ENCODE measurements at regions not wholly inside any gene's neighbourhood (a gene's known extent, or its start where the extent isn't known, plus 50 kb on each side); places are given as distances from the start of the nearest gene placed in this dataset.

GRCh38 chr6:84409911-84410310 is 182.5 kb upstream of the CEP162 start:
- no peak overlapping the region for H3K4me3 ChIP-seq
- 75 to 83% (median 79%) methylated on average over 1 of the region's 1 CpG for WGBS, 5 donors
- H3K27me3 ChIP-seq: no peaks in the 10 kb centered on the region
- H3K27ac ChIP-seq: no peak overlapping the region
- TF ChIP-seq EP300 (IDR thresholded peaks at IDR 0.05) (no peak), CTCF (IDR thresholded peaks at IDR 0.05) (no peak), POLR2A (IDR thresholded peaks at IDR 0.05) (no peak), POLR2AphosphoS5 (IDR thresholded peaks at IDR 0.05) (no peak)
- intact Hi-C loops (cut with DNase I; ENCODE audit: low total_unique reads): no loop called here
- DNase-seq: no peak
- no peaks in the 10 kb centered on the region for H3K9me3 ChIP-seq
- no peaks in the 10 kb centered on the region for H3K4me1 ChIP-seq
- H3K36me3 ChIP-seq: no peaks in the 10 kb centered on the region

- H3K27ac ChIP-seq: no peak overlapping the region
- H3K36me3 ChIP-seq: no peaks in the 10 kb centered on the region
- DNase-seq: no peak
- no peaks in the 10 kb centered on the region for H3K9me3 ChIP-seq
- H3K27me3 ChIP-seq: no peaks in the 10 kb centered on the region
- intact Hi-C loops (cut with DNase I; ENCODE audit: low total_unique reads): no loop called here
- H3K4me1 ChIP-seq: no peaks in the 10 kb centered on the region
- H3K4me3 ChIP-seq: no peak overlapping the region
- TF ChIP-seq POLR2AphosphoS5 (IDR thresholded peaks at IDR 0.05) (no peak), POLR2A (IDR thresholded peaks at IDR 0.05) (no peak), EP300 (IDR thresholded peaks at IDR 0.05) (no peak), CTCF (IDR thresholded peaks at IDR 0.05) (no peak)
- WGBS, 5 donors: 42 to 59% (median 54%) methylated on average over 4 of the region's 4 CpGs
Measured at GRCh38 chr6:84408028-84408427, 180.6 kb upstream of the CEP162 start.

GRCh38 chr6:84403545-84403944 is 176.1 kb upstream of the CEP162 start:
- H3K4me1 ChIP-seq: no peaks in the 10 kb centered on the region
- DNase-seq: no peak
- no peaks in the 10 kb centered on the region for H3K9me3 ChIP-seq
- TF ChIP-seq CTCF (IDR thresholded peaks at IDR 0.05) (no peak), POLR2AphosphoS5 (IDR thresholded peaks at IDR 0.05) (no peak), EP300 (IDR thresholded peaks at IDR 0.05) (no peak), POLR2A (IDR thresholded peaks at IDR 0.05) (no peak)
- intact Hi-C loops (cut with DNase I; ENCODE audit: low total_unique reads): no loop called here
- no peak overlapping the region for H3K27ac ChIP-seq
- no peak overlapping the region for H3K4me3 ChIP-seq
- H3K27me3 ChIP-seq: no peaks in the 10 kb centered on the region
- H3K36me3 ChIP-seq: no peaks in the 10 kb centered on the region

- Histone ChIP-seq H3K36me3 (no peaks in the 10 kb centered on the region), H3K27me3 (no peaks in the 10 kb centered on the region), H3K4me1 (no peaks in the 10 kb centered on the region), H3K27ac (no peak overlapping the region), H3K9me3 (no peaks in the 10 kb centered on the region), H3K4me3 (no peak overlapping the region)
- TF ChIP-seq CTCF (IDR thresholded peaks at IDR 0.05) (no peak), POLR2AphosphoS5 (IDR thresholded peaks at IDR 0.05) (no peak), EP300 (IDR thresholded peaks at IDR 0.05) (no peak)
- WGBS, 5 donors: 79 to 94% (median 85%) methylated on average over 2 of the region's 2 CpGs
- DNase-seq: no peak
- intact Hi-C loops (cut with DNase I; ENCODE audit: low total_unique reads): no loop called here
Measured at GRCh38 chr6:84399003-84399402, 171.6 kb upstream of the CEP162 start.

All from stomach (tissue), 8 donors.